ENCODE measurements at regions not wholly inside any gene's neighbourhood (a gene's known extent, or its start where the extent isn't known, plus 50 kb on each side); places are given as distances from the start of the nearest gene placed in this dataset.

GRCh38 chr10:131500892-131501291 is 189.4 kb upstream of the TCERG1L start:
- TF ChIP-seq EP300 (IDR thresholded peaks at IDR 0.05) (no peak), CTCF (IDR thresholded peaks at IDR 0.05) (no peak), POLR2A (IDR thresholded peaks at IDR 0.05) (no peak)
- Histone ChIP-seq H3K9me3 (peaks cover 0 to 3% of the 10 kb centered on the region in 2 donors), H3K36me3 (no peaks in the 10 kb centered on the region), H3K27me3 (no peaks in the 10 kb centered on the region), H3K4me1 (ENCODE audit: insufficient read depth) (no peaks in the 10 kb centered on the region), H3K27ac (no peak overlapping the region), H3K4me3 (no peak overlapping the region)
- 88 to 92% (median 89%) methylated on average over 5 of the region's 5 CpGs for WGBS, 3 donors
- intact Hi-C loops (cut with DNase I), result no loop called here
- no peak for DNase-seq

GRCh38 chr10:131503992-131504391 is 192.5 kb upstream of the TCERG1L start:
- 90 to 97% (median 91%) methylated on average over 2 of the region's 2 CpGs for WGBS, 3 donors

GRCh38 chr10:131511391-131511790 is 199.9 kb upstream of the TCERG1L start:
- no peaks in the 10 kb centered on the region for H3K36me3 ChIP-seq
- 87 to 89% (median 89%) methylated on average over 9 of the region's 9 CpGs for WGBS, 3 donors
- TF ChIP-seq CTCF (IDR thresholded peaks at IDR 0.05) (no peak), EP300 (IDR thresholded peaks at IDR 0.05) (no peak), POLR2A (IDR thresholded peaks at IDR 0.05) (no peak)
- DNase-seq, result no peak
- H3K27ac ChIP-seq, result no peak overlapping the region
- no peaks in the 10 kb centered on the region for H3K9me3 ChIP-seq
- no peak overlapping the region for H3K4me3 ChIP-seq
- H3K4me1 ChIP-seq (ENCODE audit: insufficient read depth), result no peaks in the 10 kb centered on the region
- intact Hi-C loops (cut with DNase I), result no loop called here
- no peaks in the 10 kb centered on the region for H3K27me3 ChIP-seq

More at GRCh38 chr10:131503992-131504391, 192.5 kb upstream of the TCERG1L start:
- Histone ChIP-seq H3K9me3 (peaks cover 0 to 3% of the 10 kb centered on the region in 2 donors), H3K27ac (no peak overlapping the region), H3K4me3 (no peak overlapping the region), H3K36me3 (no peaks in the 10 kb centered on the region), H3K4me1 (ENCODE audit: insufficient read depth) (no peaks in the 10 kb centered on the region), H3K27me3 (no peaks in the 10 kb centered on the region)
- intact Hi-C loops (cut with DNase I), result no loop called here
- DNase-seq, result no peak
- TF ChIP-seq EP300 (IDR thresholded peaks at IDR 0.05) (no peak), CTCF (IDR thresholded peaks at IDR 0.05) (no peak), POLR2A (IDR thresholded peaks at IDR 0.05) (no peak)

- 87 to 93% (median 90%) methylated on average over 7 of the region's 7 CpGs for WGBS, 3 donors
- no peaks in the 10 kb centered on the region for H3K36me3 ChIP-seq
- intact Hi-C loops (cut with DNase I), result no loop called here
These were observed 201.3 kb upstream of the TCERG1L start for GRCh38 chr10:131512852-131513251.

More at GRCh38 chr10:131512852-131513251, 201.3 kb upstream of the TCERG1L start:
- Histone ChIP-seq H3K4me1 (ENCODE audit: insufficient read depth) (no peaks in the 10 kb centered on the region), H3K4me3 (no peak overlapping the region), H3K9me3 (no peaks in the 10 kb centered on the region), H3K27me3 (no peaks in the 10 kb centered on the region), H3K27ac (no peak overlapping the region)
- TF ChIP-seq EP300 (IDR thresholded peaks at IDR 0.05), result no peak
- TF ChIP-seq CTCF (IDR thresholded peaks at IDR 0.05), result no peak
- TF ChIP-seq POLR2A (IDR thresholded peaks at IDR 0.05), result no peak
- DNase-seq, result no peak
